Vagina (tissue), 2 donors: ENCODE measurements at regions not wholly inside any gene's neighbourhood (a gene's known extent, or its start where the extent isn't known, plus 50 kb on each side); places are given as distances from the start of the nearest gene placed in this dataset.

ENCODE experiments used
- CTCF ChIP-seq, 3 experiments: fragments of 450-650 bp in 2 of 3; fragments of 200-600 bp in 1 of 3; sonication (generic) in 1 of 3; IDR thresholded peaks; one replicate each; pipeline ENCODE4 v1.5.1; 2017 to 2019; ENCODE audit warnings: antibody characterized with exemption in 3 of 3, mild to moderate bottlenecking in 2 of 3, moderate library complexity in 2 of 3
- POLR2A ChIP-seq, 2 donors: fragments of 450-650 bp; IDR thresholded peaks; one replicate each; pipeline ENCODE4 v1.6.1; 2017; ENCODE audit warnings: antibody characterized with exemption in 2 of 2, mild to moderate bottlenecking in 2 of 2, moderate library complexity in 2 of 2

GRCh38 chr5:128629157-128629556, 91.1 kb upstream of the FBN2 start:
- TF ChIP-seq POLR2A (IDR thresholded peaks at IDR 0.05) (no peak), CTCF (IDR thresholded peaks at IDR 0.05) (no peak)
